HL-60/S4 treated with phorbol 12-myristate 13-acetate at 8.2 ng/mL for 4 days and 3 days (cell line): ENCODE measurements at regions not wholly inside any gene's neighbourhood (a gene's known extent, or its start where the extent isn't known, plus 50 kb on each side); places are given as distances from the start of the nearest gene placed in this dataset.
"Not testable (repeated sequence)": the region's sequence is repeated elsewhere in the genome, so short reads cannot be mapped to it uniquely, and the experiment has no call there.

ENCODE experiments used
- in situ Hi-C: fragments of 300-500 bp; cut with MboI; formaldehyde crosslinking; loops from 2 replicates; pipeline ENCODE4 v1.15.0; 2022; ENCODE audit warnings: low sequenced_read_pairs

GRCh38 chr13:40345149-40345514 is 321.3 kb downstream of the FOXO1 start:
- in situ Hi-C loops = no loop called here

GRCh38 chr13:40345654-40346372 is 320.6 kb downstream of the FOXO1 start:
- in situ Hi-C loops = no loop called here

- in situ Hi-C loops = no loop called here
Measured at GRCh38 chr13:40346592-40346991, 319.8 kb downstream of the FOXO1 start.

- in situ Hi-C loops = no loop called here
Measured at GRCh38 chr13:40348096-40348679, 318.3 kb downstream of the FOXO1 start.

GRCh38 chr13:40350283-40350992 is 316.0 kb downstream of the FOXO1 start:
- in situ Hi-C loops = no loop called here

GRCh38 chr13:40351537-40352379 is 314.7 kb downstream of the FOXO1 start:
- in situ Hi-C loops = no loop called here

- in situ Hi-C loops = no loop called here
Measured at GRCh38 chr13:40352380-40352778, 314.1 kb downstream of the FOXO1 start.

GRCh38 chr13:40352802-40353562 is 313.5 kb downstream of the FOXO1 start:
- in situ Hi-C loops = no loop called here

- in situ Hi-C loops = no loop called here
Measured at GRCh38 chr13:40355126-40355724, 311.2 kb downstream of the FOXO1 start.

GRCh38 chr13:40356011-40356410 is 310.4 kb downstream of the FOXO1 start:
- in situ Hi-C loops = no loop called here

GRCh38 chr13:40356458-40356857 is 310.0 kb downstream of the FOXO1 start:
- in situ Hi-C loops = not testable (repeated sequence)

- in situ Hi-C loops = no loop called here
Measured at GRCh38 chr13:40362502-40362901, 303.9 kb downstream of the FOXO1 start.

- in situ Hi-C loops = no loop called here
Measured at GRCh38 chr13:40363653-40364052, 302.8 kb downstream of the FOXO1 start.

- in situ Hi-C loops = no loop called here
Measured at GRCh38 chr13:40366119-40366518, 300.3 kb downstream of the FOXO1 start.

GRCh38 chr13:40368127-40368891 is 298.1 kb downstream of the FOXO1 start:
- in situ Hi-C loops = no loop called here

- in situ Hi-C loops = no loop called here
Measured at GRCh38 chr13:40370661-40371060, 295.8 kb downstream of the FOXO1 start.

GRCh38 chr13:40371531-40372125 is 294.8 kb downstream of the FOXO1 start:
- in situ Hi-C loops = no loop called here

GRCh38 chr13:40373608-40374007 is 292.8 kb downstream of the FOXO1 start:
- in situ Hi-C loops = not testable (repeated sequence)
